Limb (tissue), 2 donors: ENCODE measurements at regions not wholly inside any gene's neighbourhood (a gene's known extent, or its start where the extent isn't known, plus 50 kb on each side); places are given as distances from the start of the nearest gene placed in this dataset.

Experiments
- DNase-seq, 2 donors: peaks; one replicate each; pipeline ENCODE4 v3.0.0-alpha.2; 2016; ENCODE audit errors: extremely low spot score in 2 of 2

- no peak for DNase-seq
These were observed 54.7 kb upstream of the TRIM39 start for GRCh38 chr6:30272032-30272431.

- no peak for DNase-seq
These were observed 54.2 kb upstream of the TRIM26 start for GRCh38 chr6:30267423-30267822.

DNA sequence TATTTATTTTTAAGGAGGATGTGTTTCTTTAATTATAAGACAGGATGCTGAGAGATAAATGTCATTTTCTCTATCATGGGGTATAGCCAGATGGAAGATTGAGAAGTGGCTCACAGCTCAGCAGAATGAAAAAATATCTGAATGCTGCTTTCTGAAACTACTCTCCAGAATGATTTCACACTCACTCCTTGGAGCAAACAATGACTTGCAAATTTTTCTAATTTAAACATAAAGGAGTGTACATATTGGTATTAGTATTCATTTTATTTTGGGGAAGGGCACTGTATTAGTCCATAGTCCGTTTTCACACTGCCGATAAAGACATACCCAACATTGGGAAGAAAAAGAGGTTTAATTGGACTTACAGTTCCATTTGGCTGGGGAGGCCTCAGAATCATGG lies 52.4 kb upstream of the TRIM26 start:
- no peak for DNase-seq

DNA sequence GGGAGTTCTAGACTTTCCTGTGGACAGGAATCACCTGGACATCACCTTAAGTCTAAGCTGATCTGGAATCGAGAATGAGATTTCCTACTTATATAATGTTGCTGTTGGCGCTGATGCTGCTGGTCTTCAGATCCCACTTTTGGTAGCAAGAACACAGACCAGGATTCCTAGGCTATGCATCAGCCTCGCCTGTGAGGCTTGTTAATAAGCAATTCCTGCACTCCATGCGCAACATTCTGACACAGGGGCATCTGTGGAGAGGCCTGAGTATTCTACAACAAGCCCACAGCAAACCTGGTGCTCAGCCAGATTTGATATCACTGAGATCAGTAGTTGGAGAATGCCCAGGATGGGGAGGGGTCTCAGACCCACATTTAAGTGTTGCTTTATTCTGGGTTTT lies 52.0 kb upstream of the TRIM26 start:
- no peak for DNase-seq

DNA sequence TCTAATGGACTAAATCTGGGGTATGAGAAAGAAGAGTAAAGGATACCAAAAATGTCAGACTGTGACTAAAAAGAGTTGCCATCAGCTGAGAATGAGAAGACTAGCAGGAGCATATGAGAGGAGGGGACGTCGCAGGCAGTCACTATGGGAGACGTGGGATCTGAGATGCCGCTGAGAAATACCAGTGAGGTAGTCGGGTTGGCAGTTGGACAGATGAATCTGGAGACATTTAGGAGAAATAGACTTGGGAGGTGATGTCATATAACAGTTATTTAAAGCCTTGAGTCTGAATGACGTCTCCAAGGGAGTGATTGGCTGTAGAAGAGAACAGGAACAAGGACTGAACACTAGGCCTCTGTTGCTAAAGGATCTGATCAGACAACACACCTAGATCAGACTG lies 51.5 kb upstream of the TRIM26 start:
- peak in 1 of 2 donors; percentile 19 for DNase-seq

GRCh38 chr6:30263734-30264133 lies 50.5 kb upstream of the TRIM26 start:
- DNase-seq, result no peak
